Ascending aorta (tissue), 2 donors: ENCODE measurements at regions not wholly inside any gene's neighbourhood (a gene's known extent, or its start where the extent isn't known, plus 50 kb on each side); places are given as distances from the start of the nearest gene placed in this dataset.

Experiments
- DNase-seq, 2 donors: peaks; one replicate each; pipeline ENCODE4 v3.0.0-alpha.2; 2019; ENCODE audit warnings: low spot score in 2 of 2
- H3K27ac ChIP-seq, 2 donors: fragments of 200-600 bp; sonication (generic); one replicate each; pipeline ENCODE4 v1.5.1; 2016 to 2017; ENCODE audit warnings: mild to moderate bottlenecking in 1 of 2
- H3K27me3 ChIP-seq: fragments of 200-600 bp; sonication (generic); one replicate; pipeline ENCODE4 v1.5.1; 2017
- H3K36me3 ChIP-seq, 2 donors: fragments of 200-600 bp; sonication (generic); one replicate each; pipeline ENCODE4 v1.5.1; 2016
- H3K4me1 ChIP-seq, 2 donors: fragments of 200-600 bp; sonication (generic); one replicate each; pipeline ENCODE4 v1.5.1; 2016 to 2017; ENCODE audit warnings: mild to moderate bottlenecking in 1 of 2
- H3K4me3 ChIP-seq, 2 donors: fragments of 200-600 bp; sonication (generic); one replicate each; pipeline ENCODE4 v1.5.1; 2016 to 2017; ENCODE audit warnings: mild to moderate bottlenecking in 1 of 2
- H3K9me3 ChIP-seq, 2 donors: fragments of 200-600 bp; sonication (generic); one replicate each; pipeline ENCODE4 v1.5.1; 2016
- CTCF ChIP-seq, 3 experiments: fragments of 200-600 bp in 2 of 3; fragments of 450-650 bp in 1 of 3; sonication (generic) in 2 of 3; IDR thresholded peaks; one replicate each; pipeline ENCODE4 v1.5.1; 2016 to 2019; ENCODE audit warnings: antibody characterized with exemption in 3 of 3, mild to moderate bottlenecking in 1 of 3, moderate library complexity in 1 of 3
- intact Hi-C: fragments of 100-400 bp; cut with DNase I; formaldehyde crosslinking; loops from one replicate; pipeline ENCODE4 v1.15.1; 2023

GRCh38 chr15:81469154-81469553 is 95.1 kb upstream of the TMC3 start:
- intact Hi-C loops, result no loop called here

GRCh38 chr15:81466741-81467140 is 92.7 kb upstream of the TMC3 start:
- Histone ChIP-seq H3K9me3 (peaks cover 0 to 12% of the 10 kb centered on the region in 2 donors), H3K4me1 (no peaks in the 10 kb centered on the region), H3K36me3 (no peaks in the 10 kb centered on the region), H3K4me3 (no peak overlapping the region), H3K27ac (no peak overlapping the region), H3K27me3 (no peaks in the 10 kb centered on the region)
- intact Hi-C loops, result no loop called here
- DNase-seq, result no peak
- no peak for TF ChIP-seq CTCF (IDR thresholded peaks at IDR 0.05)

More at GRCh38 chr15:81469154-81469553, 95.1 kb upstream of the TMC3 start:
- Histone ChIP-seq H3K4me1 (no peaks in the 10 kb centered on the region), H3K36me3 (no peaks in the 10 kb centered on the region), H3K27me3 (no peaks in the 10 kb centered on the region), H3K9me3 (peaks cover 0 to 8% of the 10 kb centered on the region in 2 donors), H3K4me3 (no peak overlapping the region), H3K27ac (no peak overlapping the region)
- TF ChIP-seq CTCF (IDR thresholded peaks at IDR 0.05), result no peak
- no peak for DNase-seq

GRCh38 chr15:81454024-81454423 is 80.0 kb upstream of the TMC3 start:
- Histone ChIP-seq H3K4me1 (no peaks in the 10 kb centered on the region), H3K36me3 (no peaks in the 10 kb centered on the region), H3K9me3 (no peaks in the 10 kb centered on the region), H3K27ac (no peak overlapping the region), H3K27me3 (no peaks in the 10 kb centered on the region), H3K4me3 (no peak overlapping the region)
- DNase-seq, result no peak
- no peak for TF ChIP-seq CTCF (IDR thresholded peaks at IDR 0.05)
- intact Hi-C loops, result no loop called here

GRCh38 chr15:81450721-81451120 is 76.7 kb upstream of the TMC3 start:
- no peak for TF ChIP-seq CTCF (IDR thresholded peaks at IDR 0.05)

GRCh38 chr15:81449836-81450474 is 75.9 kb upstream of the TMC3 start:
- no peaks in the 10 kb centered on the region for H3K27me3 ChIP-seq
- no peak overlapping the region for H3K27ac ChIP-seq
- peaks cover 0 to 7% of the 10 kb centered on the region in 2 donors for H3K9me3 ChIP-seq
- intact Hi-C loops, result no loop called here
- no peak overlapping the region for H3K4me3 ChIP-seq
- no peaks in the 10 kb centered on the region for H3K4me1 ChIP-seq
- TF ChIP-seq CTCF (IDR thresholded peaks at IDR 0.05), result no peak
- DNase-seq, result no peak
- no peaks in the 10 kb centered on the region for H3K36me3 ChIP-seq

More at GRCh38 chr15:81450721-81451120, 76.7 kb upstream of the TMC3 start:
- Histone ChIP-seq H3K4me1 (no peaks in the 10 kb centered on the region), H3K36me3 (no peaks in the 10 kb centered on the region), H3K4me3 (no peak overlapping the region), H3K9me3 (peaks cover 0 to 3% of the 10 kb centered on the region in 2 donors), H3K27me3 (no peaks in the 10 kb centered on the region), H3K27ac (no peak overlapping the region)
- DNase-seq, result no peak
- intact Hi-C loops, result no loop called here
